GM19372 (cell line): ENCODE measurements at regions not wholly inside any gene's neighbourhood (a gene's known extent, or its start where the extent isn't known, plus 50 kb on each side); places are given as distances from the start of the nearest gene placed in this dataset.
"Not testable (repeated sequence)": the region's sequence is repeated elsewhere in the genome, so short reads cannot be mapped to it uniquely, and the experiment has no call there.

Experiments used
- ATAC-seq: cut with Tn5 transposase; IDR thresholded peaks from one replicate; pipeline ENCODE4 v1.9.1; 2021; ENCODE audit warnings: mild to moderate bottlenecking, low read depth, moderate library complexity; ENCODE audit not compliant: unreplicated experiment

GRCh38 chr3:109648027-109648426 is 310.7 kb upstream of the DPPA4 start:
- ATAC-seq: no peak

DNA sequence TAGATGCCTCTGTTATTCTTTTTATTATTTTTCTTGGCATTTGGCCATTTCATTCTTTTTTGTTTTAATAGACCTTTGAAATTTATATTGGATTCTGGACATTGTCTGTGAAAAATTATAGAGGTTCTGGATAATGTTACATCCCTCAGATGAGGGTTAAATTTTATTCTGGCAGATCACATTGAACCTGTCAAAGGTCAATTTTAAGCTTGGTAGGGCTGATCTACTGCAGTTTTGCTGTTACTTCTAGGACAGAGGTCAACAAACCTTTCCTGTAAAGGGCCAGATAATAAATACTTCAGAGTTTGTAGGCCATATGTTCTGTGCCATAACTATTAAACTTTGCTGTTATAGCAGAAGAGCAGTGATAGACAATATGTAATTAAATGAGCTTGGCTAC is 318.9 kb upstream of the DPPA4 start:
- ATAC-seq: no peak

GRCh38 chr3:109678600-109678999 is 341.3 kb upstream of the DPPA4 start:
- no peak for ATAC-seq

GRCh38 chr3:109679664-109680063 is 342.3 kb upstream of the DPPA4 start:
- ATAC-seq: no peak

GRCh38 chr3:109683746-109684145 is 346.4 kb upstream of the DPPA4 start:
- ATAC-seq: no peak

GRCh38 chr3:109685084-109686079 is 348.0 kb upstream of the DPPA4 start:
- ATAC-seq: no peak

- no peak for ATAC-seq
Observed at GRCh38 chr3:109687626-109688025, 350.3 kb upstream of the DPPA4 start.

GRCh38 chr3:109696932-109697331 is 359.6 kb upstream of the DPPA4 start:
- ATAC-seq: no peak

DNA sequence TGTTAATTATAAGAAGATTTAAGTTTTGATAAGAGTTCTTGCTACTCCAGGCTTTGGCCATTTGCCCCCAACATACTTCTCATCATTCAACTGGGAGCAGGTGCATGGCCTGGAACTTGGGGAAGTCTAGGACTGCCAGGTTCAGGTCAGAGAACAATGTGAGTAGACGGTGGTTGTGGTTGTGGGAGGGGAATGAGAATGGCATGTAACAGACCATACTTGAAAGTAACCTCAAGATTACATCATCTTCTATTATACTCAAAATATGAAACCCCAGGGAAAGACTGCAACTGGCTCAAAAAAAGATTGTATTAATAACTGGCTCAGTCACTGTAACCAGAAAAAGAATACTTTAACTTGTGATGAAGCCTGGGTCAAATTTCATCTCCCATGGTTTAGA is 364.9 kb upstream of the DPPA4 start:
- no peak for ATAC-seq

DNA sequence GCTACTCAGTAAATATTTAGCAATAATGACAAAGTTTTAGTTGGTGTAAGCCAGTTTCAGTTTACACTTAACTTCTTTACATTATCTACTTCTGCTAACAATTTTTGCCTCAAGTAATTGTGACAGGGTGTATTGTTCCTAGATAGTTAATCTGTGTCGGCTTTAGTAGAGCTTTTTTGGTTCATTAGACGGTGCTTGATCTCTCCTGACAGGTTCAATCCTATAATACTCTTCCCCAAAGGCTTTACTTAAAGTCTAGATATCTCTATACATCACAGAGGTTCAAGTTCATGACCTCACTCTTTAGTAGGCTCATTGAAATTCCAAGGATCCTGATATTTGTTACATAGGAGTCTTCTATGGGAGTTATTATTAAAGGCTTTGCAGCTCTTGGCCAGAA is 365.6 kb upstream of the DPPA4 start:
- ATAC-seq: no peak

GRCh38 chr3:109705133-109705532 is 367.8 kb upstream of the DPPA4 start:
- ATAC-seq: not testable (repeated sequence)

DNA sequence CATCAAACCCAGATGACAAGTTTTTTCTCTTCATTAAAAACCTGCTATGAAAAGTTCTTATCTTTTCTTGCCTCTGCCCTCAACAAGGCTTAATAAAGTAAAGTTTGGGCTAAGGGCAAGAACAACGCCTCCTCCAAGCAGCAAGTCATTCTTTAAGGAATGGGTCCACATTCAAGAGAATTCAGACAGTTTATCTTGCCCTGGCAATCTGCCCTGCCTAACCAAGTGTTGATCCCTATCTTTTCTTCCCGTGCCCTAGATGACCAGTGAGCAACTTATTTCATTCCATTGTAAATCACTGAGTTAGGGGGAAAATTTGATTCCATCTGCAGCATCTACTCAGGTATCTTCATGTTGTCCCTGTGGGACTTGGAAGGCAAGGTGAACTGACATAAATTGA is 370.3 kb upstream of the DPPA4 start:
- ATAC-seq: no peak

DNA sequence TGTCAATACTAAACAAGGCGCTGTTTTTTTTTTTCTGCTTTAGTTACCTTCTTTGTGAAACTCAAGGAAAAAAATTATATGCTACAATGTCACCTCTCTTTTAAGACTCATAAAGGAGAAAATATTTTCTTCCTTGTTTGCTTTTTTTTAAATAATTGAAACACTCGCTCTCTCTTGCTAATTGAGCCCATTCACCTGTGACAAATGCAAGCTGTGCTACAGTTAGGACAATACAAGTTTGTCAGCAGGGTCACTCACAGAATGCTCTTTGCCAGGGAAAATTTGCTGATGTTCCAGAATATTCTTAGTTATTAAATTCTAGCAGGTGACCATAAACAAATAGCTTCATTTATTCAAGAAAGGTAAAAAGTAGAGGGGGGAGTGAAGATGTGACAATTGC is 375.9 kb upstream of the DPPA4 start:
- ATAC-seq: no peak

DNA sequence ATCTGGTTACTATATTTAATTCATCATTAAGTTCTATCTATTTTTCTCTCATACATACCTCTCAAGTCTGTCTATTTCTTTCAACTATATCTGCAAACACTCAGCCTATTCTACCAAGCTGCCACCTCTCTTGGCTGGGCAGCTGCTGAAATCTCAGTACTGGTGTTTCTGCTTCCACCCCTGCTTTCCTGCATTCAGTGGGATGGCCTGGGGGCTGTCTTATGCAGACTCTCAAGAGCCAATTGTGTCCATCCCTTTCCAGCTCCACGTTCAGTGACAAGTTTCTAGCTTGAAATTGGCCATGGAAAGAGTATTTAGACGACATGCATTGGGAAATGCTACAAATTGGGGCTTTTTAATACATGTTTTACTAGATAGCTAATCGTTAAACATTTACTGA is 378.4 kb upstream of the DPPA4 start:
- no peak for ATAC-seq

- ATAC-seq: no peak
Observed at GRCh38 chr3:109718850-109719249, 381.5 kb upstream of the DPPA4 start.

DNA sequence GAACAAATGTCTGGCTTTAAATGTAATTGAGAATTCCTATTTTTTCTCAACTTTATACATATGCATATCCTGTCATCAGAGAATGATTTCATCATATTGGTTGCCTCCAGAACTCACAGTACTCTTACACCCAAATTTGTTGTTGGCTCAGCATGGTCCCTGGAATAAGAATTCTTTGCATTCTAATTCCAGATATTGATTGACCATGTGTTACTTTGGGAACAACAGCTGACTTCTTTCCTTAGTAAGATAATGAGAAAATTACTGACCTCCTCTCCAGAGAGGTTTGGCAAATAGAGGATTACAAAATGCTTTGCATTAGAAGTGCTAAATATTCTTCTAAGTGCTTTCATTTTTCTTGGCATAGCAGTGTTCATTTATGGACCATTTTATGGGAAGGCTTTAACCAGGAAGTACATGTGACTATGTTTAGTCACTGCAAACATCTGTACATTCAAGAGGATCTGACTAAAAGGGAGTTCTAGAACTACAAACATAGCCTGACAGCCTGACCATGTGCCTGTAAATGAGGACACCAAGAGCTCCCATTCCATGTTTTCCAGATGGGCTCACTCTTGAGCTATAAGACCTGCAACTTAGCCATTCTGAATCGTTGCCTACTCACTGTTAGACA is 391.6 kb upstream of the DPPA4 start:
- ATAC-seq: no peak

GRCh38 chr3:109731639-109732473 is 394.5 kb upstream of the DPPA4 start:
- peak; percentile 88 for ATAC-seq

GRCh38 chr3:109743981-109744380 is 406.6 kb upstream of the DPPA4 start:
- ATAC-seq: no peak

DNA sequence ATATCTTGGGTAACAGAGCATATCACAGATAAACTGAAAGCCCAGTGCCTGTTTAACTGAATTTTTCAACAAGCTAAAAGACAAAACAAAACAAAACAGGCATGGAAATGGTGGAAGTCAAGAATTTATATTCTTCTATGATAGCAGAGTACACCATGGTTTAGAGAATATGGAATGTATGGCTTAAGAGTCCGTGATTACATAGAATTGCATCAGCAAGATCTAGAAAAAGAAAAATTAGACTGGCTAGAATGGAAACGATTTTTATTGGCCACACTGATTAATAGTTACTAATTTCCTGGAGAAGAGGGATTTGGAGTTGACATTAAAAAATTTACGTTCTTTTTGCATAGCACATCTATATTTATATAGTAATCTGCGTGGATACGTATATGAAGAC is 435.2 kb upstream of the DPPA4 start:
- no peak for ATAC-seq

DNA sequence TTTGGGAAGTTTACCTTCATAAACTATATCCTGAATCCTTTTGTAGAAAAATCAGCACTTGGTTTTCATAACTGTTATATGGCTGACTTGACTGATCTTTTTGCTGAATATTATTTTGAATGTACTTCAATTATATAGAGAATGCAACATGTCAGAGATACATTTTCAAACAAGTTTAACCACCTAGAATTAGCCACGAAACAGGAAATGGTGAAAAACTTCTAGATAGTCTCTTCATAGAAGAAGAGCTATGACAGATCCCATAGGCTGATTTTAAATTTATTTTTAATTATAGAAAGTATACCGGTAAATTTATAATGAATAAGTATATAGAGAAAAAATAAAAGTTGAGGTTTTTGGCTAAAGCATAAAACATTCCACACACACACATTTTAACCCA is 436.8 kb upstream of the DPPA4 start:
- no peak for ATAC-seq

- ATAC-seq: no peak
Observed at GRCh38 chr3:109784285-109784684, 446.9 kb upstream of the DPPA4 start.
